Spinal cord (tissue), 9 donors: ENCODE measurements at regions not wholly inside any gene's neighbourhood (a gene's known extent, or its start where the extent isn't known, plus 50 kb on each side); places are given as distances from the start of the nearest gene placed in this dataset.

Experiments
- DNase-seq, 6 donors: peaks; one replicate each; pipeline versions ENCODE4 v3.0.0 to v3.0.0-alpha.2; 2013 to 2015; ENCODE audit warnings: low spot score in 6 of 6, low read depth in 4 of 6
- H3K27ac ChIP-seq: one replicate; pipeline ENCODE4 v1.5.1; 2013; ENCODE audit warnings: low read depth, low read length, control low read depth
- H3K27me3 ChIP-seq: one replicate; pipeline ENCODE4 v1.6.1; 2013; ENCODE audit warnings: low read length; ENCODE audit not compliant: control insufficient read depth, insufficient read depth
- H3K36me3 ChIP-seq: one replicate; pipeline ENCODE4 v1.6.1; 2013; ENCODE audit warnings: low read length; ENCODE audit not compliant: control insufficient read depth, insufficient read depth
- H3K4me1 ChIP-seq: one replicate; pipeline ENCODE4 v1.6.1; 2013; ENCODE audit warnings: low read length; ENCODE audit not compliant: control insufficient read depth, insufficient read depth
- H3K4me3 ChIP-seq: one replicate; pipeline ENCODE4 v1.5.1; 2013; ENCODE audit warnings: low read depth, low read length, control low read depth
- H3K9me3 ChIP-seq: one replicate; pipeline ENCODE4 v1.6.1; 2013; ENCODE audit warnings: low read length; ENCODE audit not compliant: control insufficient read depth, insufficient read depth
- WGBS: methylation state at CpG from one replicate; pipeline ENCODE4 v1.1.5; 2013; ENCODE audit warnings: missing lambda C conversion rate; ENCODE audit not compliant: insufficient coverage; 5-methylcytosine and 5-hydroxymethylcytosine counted together
- donor health status: healthy.

- no peak overlapping the region for H3K4me3 ChIP-seq
- no CpG with 5 or more reads among the region's 2 CpGs for WGBS
- no peaks in the 10 kb centered on the region for H3K36me3 ChIP-seq
- no peaks in the 10 kb centered on the region for H3K27me3 ChIP-seq
- no peak overlapping the region for H3K27ac ChIP-seq
- no peaks in the 10 kb centered on the region for H3K9me3 ChIP-seq
- no peaks in the 10 kb centered on the region for H3K4me1 ChIP-seq
- DNase-seq, result no peak
Observed at GRCh38 chr9:87425202-87425601, 72.5 kb upstream of the DAPK1 start.

- H3K27ac ChIP-seq, result no peak overlapping the region
- H3K4me1 ChIP-seq, result no peaks in the 10 kb centered on the region
- H3K4me3 ChIP-seq, result no peak overlapping the region
- peak in 1 of 6 donors; percentile 35 for DNase-seq
- H3K9me3 ChIP-seq, result no peaks in the 10 kb centered on the region
- H3K36me3 ChIP-seq, result no peaks in the 10 kb centered on the region
- H3K27me3 ChIP-seq, result no peaks in the 10 kb centered on the region
- 83% methylated on average over 1 of the region's 5 CpGs for WGBS
Observed at GRCh38 chr9:87427851-87428506, 69.7 kb upstream of the DAPK1 start.

- WGBS, result 33% methylated on average over 1 of the region's 3 CpGs
- no peak overlapping the region for H3K4me3 ChIP-seq
- no peaks in the 10 kb centered on the region for H3K36me3 ChIP-seq
- no peak for DNase-seq
- no peaks in the 10 kb centered on the region for H3K27me3 ChIP-seq
- no peaks in the 10 kb centered on the region for H3K4me1 ChIP-seq
- no peaks in the 10 kb centered on the region for H3K9me3 ChIP-seq
- H3K27ac ChIP-seq, result no peak overlapping the region
Observed at GRCh38 chr9:87428659-87429058, 69.0 kb upstream of the DAPK1 start.

- 77% methylated on average over 2 of the region's 3 CpGs for WGBS
- Histone ChIP-seq H3K27me3 (no peaks in the 10 kb centered on the region), H3K9me3 (no peaks in the 10 kb centered on the region), H3K4me3 (no peak overlapping the region), H3K27ac (no peak overlapping the region), H3K4me1 (no peaks in the 10 kb centered on the region), H3K36me3 (no peaks in the 10 kb centered on the region)
- no peak for DNase-seq
Observed at GRCh38 chr9:87431837-87432236, 65.8 kb upstream of the DAPK1 start.

- H3K9me3 ChIP-seq, result no peaks in the 10 kb centered on the region
- DNase-seq, result no peak
- WGBS, result no CpG with 5 or more reads among the region's 1 CpG
- no peaks in the 10 kb centered on the region for H3K36me3 ChIP-seq
- H3K27me3 ChIP-seq, result no peaks in the 10 kb centered on the region
- H3K4me1 ChIP-seq, result no peaks in the 10 kb centered on the region
- H3K4me3 ChIP-seq, result no peak overlapping the region
- H3K27ac ChIP-seq, result no peak overlapping the region
Observed at GRCh38 chr9:87433853-87434252, 63.8 kb upstream of the DAPK1 start.

GRCh38 chr9:87434366-87434765, 63.3 kb upstream of the DAPK1 start:
- H3K27me3 ChIP-seq, result no peaks in the 10 kb centered on the region
- H3K9me3 ChIP-seq, result no peaks in the 10 kb centered on the region
- WGBS, result 100% methylated on average over 2 of the region's 4 CpGs
- no peak overlapping the region for H3K27ac ChIP-seq
- DNase-seq, result no peak
- no peak overlapping the region for H3K4me3 ChIP-seq
- no peaks in the 10 kb centered on the region for H3K36me3 ChIP-seq
- no peaks in the 10 kb centered on the region for H3K4me1 ChIP-seq

- no peak overlapping the region for H3K4me3 ChIP-seq
- H3K4me1 ChIP-seq, result no peaks in the 10 kb centered on the region
- no peaks in the 10 kb centered on the region for H3K36me3 ChIP-seq
- H3K9me3 ChIP-seq, result no peaks in the 10 kb centered on the region
- DNase-seq, result no peak
- WGBS, result 54% methylated on average over 4 of the region's 6 CpGs
- H3K27me3 ChIP-seq, result no peaks in the 10 kb centered on the region
- H3K27ac ChIP-seq, result no peak overlapping the region
Observed at GRCh38 chr9:87435189-87435880, 62.3 kb upstream of the DAPK1 start.

GRCh38 chr9:87436716-87437115, 61.0 kb upstream of the DAPK1 start:
- Histone ChIP-seq H3K4me1 (no peaks in the 10 kb centered on the region), H3K9me3 (no peaks in the 10 kb centered on the region), H3K36me3 (no peaks in the 10 kb centered on the region), H3K4me3 (no peak overlapping the region), H3K27ac (no peak overlapping the region), H3K27me3 (no peaks in the 10 kb centered on the region)
- peak in 1 of 6 donors; percentile 16 for DNase-seq
- 70% methylated on average over 2 of the region's 3 CpGs for WGBS

GRCh38 chr9:87437966-87438365, 59.7 kb upstream of the DAPK1 start:
- no peak overlapping the region for H3K4me3 ChIP-seq
- H3K9me3 ChIP-seq, result no peaks in the 10 kb centered on the region
- no peaks in the 10 kb centered on the region for H3K4me1 ChIP-seq
- no peaks in the 10 kb centered on the region for H3K36me3 ChIP-seq
- DNase-seq, result no peak
- 92% methylated on average over 6 of the region's 8 CpGs for WGBS
- no peaks in the 10 kb centered on the region for H3K27me3 ChIP-seq
- H3K27ac ChIP-seq, result no peak overlapping the region

GRCh38 chr9:87441251-87441650, 56.4 kb upstream of the DAPK1 start:
- no peak overlapping the region for H3K27ac ChIP-seq
- H3K36me3 ChIP-seq, result no peaks in the 10 kb centered on the region
- no CpG with 5 or more reads among the region's 2 CpGs for WGBS
- no peak overlapping the region for H3K4me3 ChIP-seq
- H3K9me3 ChIP-seq, result no peaks in the 10 kb centered on the region
- no peaks in the 10 kb centered on the region for H3K4me1 ChIP-seq
- no peaks in the 10 kb centered on the region for H3K27me3 ChIP-seq
- DNase-seq, result no peak
